ENCODE measurements at regions not wholly inside any gene's neighbourhood (a gene's known extent, or its start where the extent isn't known, plus 50 kb on each side); places are given as distances from the start of the nearest gene placed in this dataset.

- TF ChIP-seq, protein P1, sequence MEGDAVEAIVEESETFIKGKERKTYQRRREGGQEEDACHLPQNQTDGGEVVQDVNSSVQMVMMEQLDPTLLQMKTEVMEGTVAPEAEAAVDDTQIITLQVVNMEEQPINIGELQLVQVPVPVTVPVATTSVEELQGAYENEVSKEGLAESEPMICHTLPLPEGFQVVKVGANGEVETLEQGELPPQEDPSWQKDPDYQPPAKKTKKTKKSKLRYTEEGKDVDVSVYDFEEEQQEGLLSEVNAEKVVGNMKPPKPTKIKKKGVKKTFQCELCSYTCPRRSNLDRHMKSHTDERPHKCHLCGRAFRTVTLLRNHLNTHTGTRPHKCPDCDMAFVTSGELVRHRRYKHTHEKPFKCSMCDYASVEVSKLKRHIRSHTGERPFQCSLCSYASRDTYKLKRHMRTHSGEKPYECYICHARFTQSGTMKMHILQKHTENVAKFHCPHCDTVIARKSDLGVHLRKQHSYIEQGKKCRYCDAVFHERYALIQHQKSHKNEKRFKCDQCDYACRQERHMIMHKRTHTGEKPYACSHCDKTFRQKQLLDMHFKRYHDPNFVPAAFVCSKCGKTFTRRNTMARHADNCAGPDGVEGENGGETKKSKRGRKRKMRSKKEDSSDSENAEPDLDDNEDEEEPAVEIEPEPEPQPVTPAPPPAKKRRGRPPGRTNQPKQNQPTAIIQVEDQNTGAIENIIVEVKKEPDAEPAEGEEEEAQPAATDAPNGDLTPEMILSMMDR (IDR thresholded peaks at IDR 0.05; ENCODE audit: control insufficient read depth, insufficient read depth, low read depth, low read length, missing control alignments), result no peak
- no peak overlapping the region for H3K4me3 ChIP-seq (ENCODE audit: control insufficient read depth, low read depth, low read length)
- no peak for DNase-seq (ENCODE audit: low read depth)
Measured at GRCh38 chr6:143564484-143565017, 53.0 kb upstream of the FUCA2 start.

GRCh38 chr6:143562143-143562542, 50.6 kb upstream of the FUCA2 start:
- DNase-seq (ENCODE audit: low read depth), result no peak
- TF ChIP-seq, protein P1 (IDR thresholded peaks at IDR 0.05; ENCODE audit: control insufficient read depth, insufficient read depth, low read depth, low read length, missing control alignments), result no peak

More at GRCh38 chr6:143562143-143562542, 50.6 kb upstream of the FUCA2 start:
- no peak overlapping the region for H3K4me3 ChIP-seq (ENCODE audit: control insufficient read depth, low read depth, low read length)
